Right cardiac atrium (tissue), 5 donors: ENCODE measurements at regions not wholly inside any gene's neighbourhood (a gene's known extent, or its start where the extent isn't known, plus 50 kb on each side); places are given as distances from the start of the nearest gene placed in this dataset.

Experiments used
- ATAC-seq, 2 donors: fragments of 200-7000 bp; cut with Tn5 transposase; one replicate each; pipeline versions ENCODE4 v1.8.0 to v1.9.1; 2020; ENCODE audit warnings: moderate library complexity in 2 of 2, mild to moderate bottlenecking in 1 of 2
- DNase-seq, 3 donors: peaks; one replicate each; pipeline ENCODE4 v3.0.0-alpha.2; 2020
- H3K27ac ChIP-seq: one replicate; pipeline ENCODE4 v1.5.1; 2013; ENCODE audit warnings: mild to moderate bottlenecking, low read length, control low read depth, moderate library complexity
- H3K27me3 ChIP-seq: one replicate; pipeline ENCODE4 v1.6.1; 2013; ENCODE audit not compliant: control insufficient read depth, insufficient read depth
- H3K4me1 ChIP-seq: one replicate; pipeline ENCODE4 v1.6.1; 2013; ENCODE audit warnings: low read length; ENCODE audit not compliant: control insufficient read depth, insufficient read depth
- H3K4me3 ChIP-seq: one replicate; pipeline ENCODE4 v1.5.1; 2013; ENCODE audit warnings: low read length, control low read depth
- H3K9me3 ChIP-seq: one replicate; pipeline ENCODE4 v1.6.1; 2013; ENCODE audit warnings: low read length; ENCODE audit not compliant: control insufficient read depth
- WGBS: extraction: QIAGEN DNeasy Blood & Tissue Kit; methylation state at CpG from one replicate; pipeline ENCODE4 v1.1.7; 2013; 5-methylcytosine and 5-hydroxymethylcytosine counted together
- intact Hi-C, 4 donors: fragments of 100-400 bp; cut with DNase I; formaldehyde crosslinking; loops; one replicate each; pipeline versions ENCODE4 v1.11.0 to v1.14.0; 2022 to 2023
- donor health status: healthy with polysubstance abuse.
- donor health status: DM: no; HTN: yes; CAD: no.
- donor health status: DM: no; HTN: no; CAD: no.
- donor health status: DM: no; HTN: yes; CAD: no; lungs with severe emphysema.
- donor health status: DM: yes; HTN: yes; CAD: no.

DNA sequence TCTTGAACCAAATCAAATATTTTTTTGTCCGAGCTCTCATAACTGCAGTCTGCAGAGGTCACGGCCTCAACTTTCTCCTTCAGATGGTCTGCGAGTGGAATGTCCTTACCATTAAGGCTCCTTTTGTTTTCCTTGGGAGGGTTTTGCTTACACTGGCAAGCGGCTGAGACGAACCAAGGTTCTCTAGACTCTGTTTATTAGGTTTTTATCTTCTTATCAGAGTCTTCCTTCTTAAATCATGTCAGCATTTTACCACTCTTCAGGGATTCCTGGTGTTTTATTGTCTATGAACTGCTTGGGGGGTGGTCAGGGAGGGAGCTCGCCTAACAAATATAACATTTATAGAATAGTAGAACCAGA is 773.7 kb upstream of the NR2F2 start:
- no peaks in the 10 kb centered on the region for H3K27me3 ChIP-seq
- H3K9me3 ChIP-seq: no peaks in the 10 kb centered on the region
- ATAC-seq (peak; percentile 68 to 88), DNase-seq (peak in 1 of 3 donors; percentile 16)
- H3K4me1 ChIP-seq: peaks cover 5% of the 10 kb centered on the region
- no peak overlapping the region for H3K27ac ChIP-seq
- whole genome bisulfite sequencing: 58% methylated on average over 6 of the region's 6 CpGs
- no peak overlapping the region for H3K4me3 ChIP-seq
- intact Hi-C loops: no loop called here

DNA sequence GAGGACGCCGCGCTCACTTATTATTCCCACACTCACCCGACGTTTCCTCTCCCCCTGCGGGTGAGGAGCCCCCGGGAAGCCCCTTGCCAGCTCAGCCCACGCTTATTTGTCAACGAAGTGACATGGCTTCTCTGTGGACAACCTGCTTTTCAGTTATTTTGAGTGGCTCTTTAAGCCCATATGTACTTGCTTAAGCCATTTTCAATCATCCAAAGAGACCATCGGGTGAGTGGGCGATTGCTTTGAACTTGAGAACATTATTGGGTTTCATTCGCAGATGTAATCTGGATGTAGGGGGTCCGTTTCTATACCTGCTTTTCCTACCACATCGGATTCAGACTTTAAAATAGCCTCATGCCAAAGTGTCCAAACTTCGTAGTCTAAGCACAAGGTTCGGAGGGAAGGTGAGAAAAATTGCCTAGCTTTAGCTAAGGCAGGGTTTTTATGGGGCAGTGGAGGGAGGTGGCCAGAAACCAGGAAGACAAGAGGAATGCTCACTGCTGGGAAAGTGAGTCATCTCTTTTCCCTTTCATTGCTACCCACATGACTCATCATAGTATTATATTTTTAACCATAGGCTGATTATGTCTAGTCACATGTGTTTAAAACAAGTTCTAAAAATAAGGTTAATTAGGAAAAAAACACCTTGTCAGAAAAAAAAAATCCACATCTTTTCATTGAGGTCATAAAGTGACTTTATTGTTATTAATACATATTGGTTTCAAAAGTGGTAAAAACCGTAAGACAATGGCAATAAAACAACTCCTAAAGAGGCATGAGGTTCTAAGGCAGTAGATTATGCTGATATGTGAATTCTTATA is 773.1 kb upstream of the NR2F2 start:
- peaks cover 5% of the 10 kb centered on the region for H3K4me1 ChIP-seq
- H3K4me3 ChIP-seq: no peak overlapping the region
- intact Hi-C loops: no loop called here
- H3K27me3 ChIP-seq: no peaks in the 10 kb centered on the region
- ATAC-seq (peak; percentile 62 to 96), DNase-seq (peak in 2 of 3 donors; percentile 45 to 51)
- no peak overlapping the region for H3K27ac ChIP-seq
- no peaks in the 10 kb centered on the region for H3K9me3 ChIP-seq
- 73% methylated on average over 17 of the region's 17 CpGs for WGBS

DNA sequence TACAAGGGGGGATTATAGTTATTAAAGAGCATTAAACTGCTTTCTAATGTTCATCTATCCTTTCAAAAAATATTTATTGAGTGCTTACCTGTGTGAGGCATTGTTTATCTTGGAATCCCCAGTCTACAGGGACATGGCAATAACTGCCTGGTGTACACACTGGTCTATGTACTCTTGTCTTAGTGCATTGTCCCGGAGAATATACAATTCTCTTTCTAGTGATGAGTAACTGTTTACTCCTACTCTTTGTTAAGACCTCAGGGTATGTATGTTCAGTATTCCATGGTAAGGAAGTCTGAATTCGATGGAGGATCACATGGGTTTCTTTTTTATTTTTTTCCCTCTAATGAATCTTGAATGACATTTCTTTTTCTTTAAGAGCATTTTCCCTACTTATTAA is 772.4 kb upstream of the NR2F2 start:
- Histone ChIP-seq H3K4me3 (no peak overlapping the region), H3K27me3 (no peaks in the 10 kb centered on the region), H3K9me3 (no peaks in the 10 kb centered on the region), H3K4me1 (peaks cover 5% of the 10 kb centered on the region), H3K27ac (no peak overlapping the region)
- intact Hi-C loops: no loop called here
- DNase-seq (no peak), ATAC-seq (no peak)
- WGBS: 80% methylated on average over 2 of the region's 2 CpGs

DNA sequence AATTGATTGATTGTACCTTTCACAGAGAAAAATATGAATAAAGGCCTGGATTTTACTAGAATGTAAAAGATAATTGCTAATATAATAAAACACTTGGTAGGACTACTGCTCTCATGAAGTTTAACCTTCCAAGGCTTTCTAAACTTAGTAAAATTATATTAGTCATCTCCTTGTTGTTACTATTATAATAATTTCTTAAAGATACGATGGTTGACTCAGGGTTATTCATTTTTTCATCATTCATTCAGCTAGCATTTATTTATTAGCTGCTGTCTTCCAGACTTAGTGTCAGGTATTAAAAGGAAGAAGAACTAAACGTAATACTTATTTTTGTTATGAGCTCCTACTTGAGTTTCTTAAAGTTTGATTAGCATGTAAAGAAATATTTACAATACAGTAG is 771.6 kb upstream of the NR2F2 start:
- 90% methylated on average over 2 of the region's 2 CpGs for WGBS
- intact Hi-C loops: no loop called here

DNA sequence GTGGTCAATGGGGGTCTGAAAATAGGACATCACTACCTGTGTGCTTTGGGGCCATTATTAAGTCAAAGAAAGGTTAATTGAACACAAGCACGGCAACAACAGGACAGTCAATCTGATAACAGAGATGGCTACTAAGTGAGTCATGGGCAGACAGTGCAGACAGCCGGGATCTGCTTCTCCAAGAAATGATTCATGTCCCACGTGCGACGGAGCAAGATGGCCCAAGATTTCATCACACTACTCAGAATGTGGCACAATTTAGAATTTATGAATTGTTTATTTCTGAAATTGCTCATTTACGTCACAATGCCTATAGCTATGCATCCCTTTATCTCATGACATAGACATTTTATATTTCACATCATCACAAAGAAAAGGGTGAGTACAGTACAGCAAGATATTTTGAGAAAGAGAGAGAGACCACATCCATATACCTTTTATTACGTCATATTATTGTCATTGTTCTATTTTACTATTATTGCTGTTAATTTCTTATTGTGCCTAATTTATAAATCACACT is 770.6 kb upstream of the NR2F2 start:
- Histone ChIP-seq H3K4me1 (peaks cover 5% of the 10 kb centered on the region), H3K27ac (no peak overlapping the region), H3K4me3 (no peak overlapping the region), H3K27me3 (no peaks in the 10 kb centered on the region), H3K9me3 (no peaks in the 10 kb centered on the region)
- DNase-seq (no peak), ATAC-seq (no peak)
- 80% methylated on average over 7 of the region's 7 CpGs for WGBS
- intact Hi-C loops: no loop called here

More for the DNA sequence above, 771.6 kb upstream of the NR2F2 start:
- no peak for DNase-seq
- H3K4me3 ChIP-seq: no peak overlapping the region
- no peaks in the 10 kb centered on the region for H3K27me3 ChIP-seq
- H3K27ac ChIP-seq: no peak overlapping the region
- no peaks in the 10 kb centered on the region for H3K9me3 ChIP-seq
- peaks cover 5% of the 10 kb centered on the region for H3K4me1 ChIP-seq
- ATAC-seq: no peak

DNA sequence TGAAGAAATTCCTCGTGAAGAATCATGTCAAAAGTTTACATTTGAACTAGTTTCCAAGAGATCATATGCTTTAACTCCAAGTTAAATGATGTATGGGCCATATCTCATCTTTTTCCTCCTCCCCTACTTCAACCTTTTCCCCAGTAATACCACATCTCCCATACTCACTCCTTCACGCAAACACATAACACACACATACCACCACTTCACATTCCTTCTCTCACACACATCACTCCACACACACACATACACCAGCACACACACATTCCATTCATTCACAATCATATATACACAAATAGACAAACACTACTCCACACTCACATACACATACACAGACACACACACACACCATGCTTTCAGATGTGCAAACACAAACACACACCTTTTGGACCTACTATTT is 769.0 kb upstream of the NR2F2 start:
- Histone ChIP-seq H3K9me3 (no peaks in the 10 kb centered on the region), H3K27ac (no peak overlapping the region), H3K4me3 (no peak overlapping the region), H3K27me3 (no peaks in the 10 kb centered on the region), H3K4me1 (peaks cover 5% of the 10 kb centered on the region)
- no peak for DNase-seq
- intact Hi-C loops: no loop called here
- no peak for ATAC-seq
- WGBS: 88% methylated on average over 2 of the region's 2 CpGs

DNA sequence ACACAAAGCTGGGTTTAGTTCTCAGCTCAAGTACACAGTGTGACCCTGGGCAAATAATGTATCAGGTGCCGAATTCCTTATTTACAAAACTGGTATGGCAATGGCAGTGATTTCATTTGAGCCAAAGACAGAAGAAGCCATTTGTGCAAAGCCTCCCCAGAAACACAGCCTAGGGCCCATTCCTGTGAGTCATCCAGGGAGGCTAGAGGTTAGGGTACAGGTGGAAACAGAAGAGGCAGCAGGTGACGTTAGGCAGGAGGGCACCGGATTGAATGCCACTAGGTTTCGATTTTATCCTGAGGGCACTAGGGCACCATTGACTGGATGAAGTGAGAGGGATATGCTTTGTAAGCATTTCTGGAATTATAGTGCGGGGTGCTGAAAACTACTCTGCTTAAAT is 766.9 kb upstream of the NR2F2 start:
- H3K27me3 ChIP-seq: no peaks in the 10 kb centered on the region
- no peaks in the 10 kb centered on the region for H3K9me3 ChIP-seq
- 91% methylated on average over 5 of the region's 5 CpGs for WGBS
- H3K4me3 ChIP-seq: no peak overlapping the region
- no peak for ATAC-seq
- H3K27ac ChIP-seq: no peak overlapping the region
- intact Hi-C loops: no loop called here
- no peaks in the 10 kb centered on the region for H3K4me1 ChIP-seq
- DNase-seq: no peak

DNA sequence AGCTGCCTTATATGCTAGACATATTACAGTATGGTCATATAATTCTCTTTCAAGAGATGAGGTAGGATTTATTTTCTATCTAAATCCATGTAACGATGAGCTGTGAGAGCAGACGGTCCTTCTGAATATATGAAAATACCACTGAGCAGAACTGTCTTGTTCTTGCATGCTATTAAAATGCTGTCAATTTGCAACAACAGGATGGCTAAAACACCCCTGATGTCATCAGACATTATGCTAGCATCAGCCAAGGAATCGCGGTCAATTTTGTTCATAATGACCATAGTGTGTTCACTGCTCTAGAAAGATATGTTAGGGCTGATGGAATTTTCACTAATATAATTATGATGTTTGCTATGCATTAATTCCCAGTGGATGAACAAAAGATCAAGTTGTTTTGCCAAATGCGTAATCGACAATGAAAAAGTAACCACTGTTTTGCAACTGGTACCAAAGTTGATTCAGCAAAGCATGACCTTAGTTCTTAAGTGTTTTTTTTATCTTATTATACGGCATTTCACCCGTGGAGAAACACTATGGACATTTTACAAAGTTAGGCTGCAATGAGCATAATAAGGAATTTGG is 765.4 kb upstream of the NR2F2 start:
- Histone ChIP-seq H3K9me3 (no peaks in the 10 kb centered on the region), H3K4me3 (no peak overlapping the region), H3K4me1 (no peaks in the 10 kb centered on the region), H3K27me3 (no peaks in the 10 kb centered on the region), H3K27ac (no peak overlapping the region)
- WGBS: 81% methylated on average over 8 of the region's 8 CpGs
- DNase-seq (no peak), ATAC-seq (no peak)
- intact Hi-C loops: no loop called here

DNA sequence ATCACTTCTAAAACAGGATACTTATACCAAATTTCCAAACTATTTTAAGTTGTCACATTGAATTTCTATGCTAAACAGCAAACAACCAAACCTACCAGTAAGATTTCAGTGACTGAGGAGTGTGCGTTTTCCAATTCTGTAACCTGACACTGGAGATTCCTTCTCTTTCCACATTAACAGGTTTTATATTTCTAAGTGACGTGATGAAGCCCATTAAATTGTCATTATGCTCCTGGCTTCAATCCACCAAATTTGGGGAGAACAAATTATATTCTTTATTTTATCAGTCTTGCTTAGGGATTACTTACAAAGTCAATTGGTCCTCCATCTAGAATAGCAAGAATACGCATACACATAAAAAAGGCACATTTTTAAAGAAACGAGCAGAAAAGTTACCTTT is 764.8 kb upstream of the NR2F2 start:
- no peak for ATAC-seq
- H3K4me1 ChIP-seq: no peaks in the 10 kb centered on the region
- no peak overlapping the region for H3K4me3 ChIP-seq
- 78% methylated on average over 4 of the region's 4 CpGs for WGBS
- DNase-seq: no peak
- H3K27me3 ChIP-seq: no peaks in the 10 kb centered on the region
- intact Hi-C loops: no loop called here
- no peak overlapping the region for H3K27ac ChIP-seq
- no peaks in the 10 kb centered on the region for H3K9me3 ChIP-seq

DNA sequence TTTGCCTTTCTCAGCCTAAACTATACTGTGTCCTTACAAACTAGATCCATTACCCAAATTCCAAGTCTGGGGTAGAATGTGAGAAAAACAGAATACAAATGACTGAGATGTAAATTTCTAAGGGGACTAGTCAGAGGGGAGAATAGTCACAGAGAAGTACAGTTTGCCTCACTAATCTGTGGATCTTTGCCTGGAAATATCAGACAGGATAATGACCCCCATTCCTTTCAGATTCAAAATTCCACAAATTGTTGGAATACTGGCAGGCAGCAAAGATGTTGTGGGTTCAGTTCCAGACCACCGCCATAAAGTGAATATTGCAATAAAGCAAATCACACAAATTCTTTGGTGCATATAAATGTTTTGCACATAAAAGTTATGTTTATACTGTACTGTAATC is 762.8 kb upstream of the NR2F2 start:
- Histone ChIP-seq H3K27me3 (no peaks in the 10 kb centered on the region), H3K27ac (no peak overlapping the region), H3K4me3 (no peak overlapping the region), H3K9me3 (no peaks in the 10 kb centered on the region), H3K4me1 (no peaks in the 10 kb centered on the region)
- no peak for DNase-seq
- ATAC-seq: no peak
- intact Hi-C loops: no loop called here
- WGBS: 94% methylated on average over 1 of the region's 1 CpG

DNA sequence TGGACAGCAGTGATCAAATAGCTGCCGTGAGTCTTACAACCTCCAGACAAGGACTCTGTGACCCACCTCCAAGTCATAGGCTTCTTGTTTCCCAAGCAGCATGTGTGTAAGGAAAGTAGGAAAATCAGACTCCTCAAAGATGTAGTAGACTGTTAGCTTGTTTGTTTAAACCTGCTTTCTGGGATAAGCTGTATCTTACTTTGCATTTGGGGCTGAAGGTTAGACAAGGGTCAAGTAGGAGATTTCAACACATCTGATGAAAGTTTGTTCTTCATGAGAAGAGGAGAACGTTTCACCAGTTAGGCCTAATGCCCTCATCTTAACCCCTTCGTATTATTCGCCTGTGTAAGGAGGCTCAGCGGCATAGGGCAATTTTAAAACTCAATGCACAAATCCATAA is 756.4 kb upstream of the NR2F2 start:
- H3K4me1 ChIP-seq: no peaks in the 10 kb centered on the region
- H3K27ac ChIP-seq: no peak overlapping the region
- intact Hi-C loops: no loop called here
- H3K27me3 ChIP-seq: no peaks in the 10 kb centered on the region
- DNase-seq (no peak), ATAC-seq (no peak)
- no peak overlapping the region for H3K4me3 ChIP-seq
- no peaks in the 10 kb centered on the region for H3K9me3 ChIP-seq
- 82% methylated on average over 5 of the region's 5 CpGs for WGBS
